Adrenal gland (tissue), 9 donors: ENCODE measurements at regions not wholly inside any gene's neighbourhood (a gene's known extent, or its start where the extent isn't known, plus 50 kb on each side); places are given as distances from the start of the nearest gene placed in this dataset.

ENCODE experiments used
- DNase-seq, 7 donors: peaks; one replicate each; pipeline ENCODE4 v3.0.0-alpha.2; 2019 to 2020
- H3K27ac ChIP-seq, 5 donors: fragments of 200-600 bp; sonication (generic) in 4 of 5; 1 replicate in 3 of 5; 2 replicates in 2 of 5; pipeline versions ENCODE4 v1.5.1 to v1.8.0; 2016 to 2020; ENCODE audit warnings: mild to moderate bottlenecking in 1 of 5
- H3K27me3 ChIP-seq: fragments of 200-600 bp; 2 replicates; pipeline ENCODE4 v1.8.0; 2021
- H3K36me3 ChIP-seq, 2 donors: fragments of 200-600 bp; replicated peaks in 1 of 2; 1 replicate in 1 of 2; 2 replicates in 1 of 2; pipeline versions ENCODE4 v1.5.1 to v1.8.0; 2018 to 2022
- H3K4me1 ChIP-seq, 2 donors: fragments of 200-600 bp; replicated peaks in 1 of 2; 1 replicate in 1 of 2; 2 replicates in 1 of 2; pipeline versions ENCODE4 v1.5.1 to v1.8.0; 2018 to 2021
- H3K4me3 ChIP-seq, 4 donors: fragments of 200-600 bp; sonication (generic) in 3 of 4; one replicate each; pipeline ENCODE4 v1.5.1; 2016 to 2018
- H3K9me3 ChIP-seq, 3 donors: fragments of 200-600 bp; sonication (generic) in 1 of 3; replicated peaks in 1 of 3; 1 replicate in 2 of 3; 2 replicates in 1 of 3; pipeline versions ENCODE4 v1.5.1 to v1.8.0; 2016 to 2021
- POLR2A ChIP-seq, 2 donors: fragments of 450-650 bp; IDR thresholded peaks; one replicate each; pipeline ENCODE4 v1.6.1; 2017; ENCODE audit warnings: antibody characterized with exemption in 2 of 2, mild to moderate bottlenecking in 2 of 2, moderate library complexity in 1 of 2
- WGBS, 4 donors: extraction: QIAGEN DNeasy Blood & Tissue Kit in 2 of 4; methylation state at CpG; one replicate each; pipeline versions ENCODE4 v1.1.5 to v1.1.7; 2013 to 2017; 5-methylcytosine and 5-hydroxymethylcytosine counted together
- intact Hi-C, 2 donors: fragments of 100-400 bp; cut with DNase I; formaldehyde crosslinking; loops; one replicate each; pipeline versions ENCODE4 v1.14.1 to v1.15.0; 2022 to 2023
- TF ChIP-seq, protein P1 (sequence below), 6 experiments: fragments of 450-650 bp in 4 of 6; fragments of 200-600 bp in 2 of 6; sonication (generic) in 1 of 6; IDR thresholded peaks; 1 replicate in 5 of 6; 2 replicates in 1 of 6; pipeline versions ENCODE4 v1.5.1 to v1.8.0; 2016 to 2021; ENCODE audit warnings: antibody characterized with exemption in 6 of 6, mild to moderate bottlenecking in 2 of 6, moderate library complexity in 1 of 6
- donor health status: healthy with polysubstance abuse.
- donor health status: Bipolar disorder and iron deficiency.
- donor health status: DM: yes; HTN: yes; CAD: no.
- donor health status: DM: no; HTN: no; CAD: no.
- donor health status: DM: no; HTN: no; CAD: no.

- TF ChIP-seq, protein P1, sequence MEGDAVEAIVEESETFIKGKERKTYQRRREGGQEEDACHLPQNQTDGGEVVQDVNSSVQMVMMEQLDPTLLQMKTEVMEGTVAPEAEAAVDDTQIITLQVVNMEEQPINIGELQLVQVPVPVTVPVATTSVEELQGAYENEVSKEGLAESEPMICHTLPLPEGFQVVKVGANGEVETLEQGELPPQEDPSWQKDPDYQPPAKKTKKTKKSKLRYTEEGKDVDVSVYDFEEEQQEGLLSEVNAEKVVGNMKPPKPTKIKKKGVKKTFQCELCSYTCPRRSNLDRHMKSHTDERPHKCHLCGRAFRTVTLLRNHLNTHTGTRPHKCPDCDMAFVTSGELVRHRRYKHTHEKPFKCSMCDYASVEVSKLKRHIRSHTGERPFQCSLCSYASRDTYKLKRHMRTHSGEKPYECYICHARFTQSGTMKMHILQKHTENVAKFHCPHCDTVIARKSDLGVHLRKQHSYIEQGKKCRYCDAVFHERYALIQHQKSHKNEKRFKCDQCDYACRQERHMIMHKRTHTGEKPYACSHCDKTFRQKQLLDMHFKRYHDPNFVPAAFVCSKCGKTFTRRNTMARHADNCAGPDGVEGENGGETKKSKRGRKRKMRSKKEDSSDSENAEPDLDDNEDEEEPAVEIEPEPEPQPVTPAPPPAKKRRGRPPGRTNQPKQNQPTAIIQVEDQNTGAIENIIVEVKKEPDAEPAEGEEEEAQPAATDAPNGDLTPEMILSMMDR (IDR thresholded peaks at IDR 0.05): no peak
- no peak for TF ChIP-seq POLR2A (IDR thresholded peaks at IDR 0.05)
- 75 to 86% (median 78%) methylated on average over 1 of the region's 1 CpG for WGBS, 4 donors
- no peak for DNase-seq
- H3K4me3 ChIP-seq: no peak overlapping the region
- H3K27me3 ChIP-seq: no peaks in the 10 kb centered on the region
- H3K27ac ChIP-seq: no peak overlapping the region
- H3K9me3 ChIP-seq: no peaks in the 10 kb centered on the region
- intact Hi-C loops: no loop called here
- no peaks in the 10 kb centered on the region for H3K4me1 ChIP-seq
- no peaks in the 10 kb centered on the region for H3K36me3 ChIP-seq
These were observed 152.0 kb downstream of the HS3ST3B1 start for GRCh38 chr17:14452856-14453255.

GRCh38 chr17:14451729-14452191, 150.9 kb downstream of the HS3ST3B1 start:
- no peak overlapping the region for H3K27ac ChIP-seq
- DNase-seq: no peak
- 32 to 50% (median 39%) methylated on average over 10 to 11 of the region's 11 CpGs for WGBS, 4 donors
- intact Hi-C loops: no loop called here
- no peaks in the 10 kb centered on the region for H3K4me1 ChIP-seq
- TF ChIP-seq, protein P1 (IDR thresholded peaks at IDR 0.05): no peak
- TF ChIP-seq POLR2A (IDR thresholded peaks at IDR 0.05): no peak
- no peaks in the 10 kb centered on the region for H3K27me3 ChIP-seq
- no peaks in the 10 kb centered on the region for H3K36me3 ChIP-seq
- no peaks in the 10 kb centered on the region for H3K9me3 ChIP-seq
- no peak overlapping the region for H3K4me3 ChIP-seq

DNA sequence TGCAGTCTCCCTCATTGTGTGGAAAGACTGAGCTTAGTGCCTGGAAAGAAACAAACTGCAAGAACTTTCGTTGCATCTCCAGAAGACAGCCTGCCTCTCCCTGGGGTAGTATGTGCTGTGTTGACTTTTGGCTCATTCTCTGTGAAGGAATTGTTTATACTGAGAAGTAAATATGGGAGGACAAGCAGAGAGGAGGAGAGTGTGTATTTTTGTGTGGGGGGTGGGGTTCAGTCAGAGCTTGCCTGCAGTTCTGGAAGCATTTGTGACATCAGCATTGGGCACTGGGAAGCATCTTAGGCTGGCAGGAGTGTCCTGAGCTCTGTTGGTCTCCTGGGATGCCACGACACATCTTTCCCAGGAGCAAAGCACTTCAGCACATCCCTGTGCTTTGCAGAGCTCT, 147.9 kb downstream of the HS3ST3B1 start:
- no peak for DNase-seq
- Histone ChIP-seq H3K4me3 (no peak overlapping the region), H3K27me3 (no peaks in the 10 kb centered on the region), H3K36me3 (no peaks in the 10 kb centered on the region), H3K9me3 (no peaks in the 10 kb centered on the region), H3K27ac (no peak overlapping the region), H3K4me1 (no peaks in the 10 kb centered on the region)
- WGBS, 4 donors: 76 to 89% (median 85%) methylated on average over 2 of the region's 2 CpGs
- TF ChIP-seq, protein P1 (IDR thresholded peaks at IDR 0.05): no peak
- intact Hi-C loops: no loop called here

GRCh38 chr17:14446825-14447224, 145.9 kb downstream of the HS3ST3B1 start:
- H3K27ac ChIP-seq: no peak overlapping the region
- H3K36me3 ChIP-seq: no peaks in the 10 kb centered on the region
- H3K27me3 ChIP-seq: no peaks in the 10 kb centered on the region
- H3K4me3 ChIP-seq: no peak overlapping the region
- WGBS, 4 donors: 56 to 70% (median 63%) methylated on average over 2 of the region's 2 CpGs
- no peak for TF ChIP-seq POLR2A (IDR thresholded peaks at IDR 0.05)
- TF ChIP-seq, protein P1 (IDR thresholded peaks at IDR 0.05): no peak
- no peaks in the 10 kb centered on the region for H3K4me1 ChIP-seq
- no peak for DNase-seq
- no peaks in the 10 kb centered on the region for H3K9me3 ChIP-seq
- intact Hi-C loops: no loop called here
